GM21526 (cell line): ENCODE measurements at regions not wholly inside any gene's neighbourhood (a gene's known extent, or its start where the extent isn't known, plus 50 kb on each side); places are given as distances from the start of the nearest gene placed in this dataset.
A peak's percentile ranks its signal among the peaks of the same experiment; 100 is the strongest.

Experiments
- ATAC-seq: cut with Tn5 transposase; IDR thresholded peaks from one replicate; pipeline ENCODE4 v1.9.1; 2021; ENCODE audit warnings: moderate library complexity; ENCODE audit not compliant: unreplicated experiment, low FRiP score

DNA sequence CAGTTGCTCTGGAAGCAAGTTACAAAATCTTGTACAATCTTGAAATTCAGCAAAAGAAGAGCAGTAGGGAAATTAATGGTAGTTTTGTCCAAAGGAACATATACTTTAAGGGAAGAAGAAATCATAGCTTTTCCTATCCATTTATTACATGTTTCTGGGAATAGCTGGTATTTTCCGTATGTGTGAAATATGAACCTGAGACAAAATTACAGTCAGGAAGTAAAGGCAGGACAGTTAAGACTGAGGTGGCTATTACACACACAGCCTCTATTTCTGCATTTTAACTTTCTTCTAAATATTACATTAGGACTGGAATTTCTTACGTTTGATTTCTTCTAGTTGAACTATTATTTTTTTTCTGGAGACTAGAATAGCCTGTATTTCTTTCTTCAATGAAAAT, 1197.3 kb downstream of the SORCS3 start:
- no peak for ATAC-seq

DNA sequence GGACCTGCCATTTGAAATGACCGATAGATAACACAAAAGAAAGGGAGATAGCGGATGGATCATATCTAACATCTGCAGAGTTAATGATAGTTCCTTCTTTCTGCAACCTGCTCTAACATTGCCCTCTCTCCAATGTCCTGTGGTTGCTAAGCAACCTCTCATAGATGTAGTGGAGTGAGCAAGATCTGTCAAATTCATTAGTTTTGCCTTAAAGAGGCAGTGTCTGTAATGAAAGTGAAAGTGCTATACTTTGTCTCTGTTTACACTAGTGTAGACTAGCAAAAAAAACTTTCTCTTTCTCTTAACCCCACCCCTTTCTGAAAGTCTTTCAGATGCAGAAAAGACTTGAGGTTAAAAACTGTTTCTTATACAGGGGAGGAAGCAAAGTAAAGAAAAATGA, 1196.9 kb downstream of the SORCS3 start:
- ATAC-seq, result peak; percentile 89

- no peak for ATAC-seq
Observed at GRCh38 chr10:105834261-105835059, 1193.4 kb downstream of the SORCS3 start.

DNA sequence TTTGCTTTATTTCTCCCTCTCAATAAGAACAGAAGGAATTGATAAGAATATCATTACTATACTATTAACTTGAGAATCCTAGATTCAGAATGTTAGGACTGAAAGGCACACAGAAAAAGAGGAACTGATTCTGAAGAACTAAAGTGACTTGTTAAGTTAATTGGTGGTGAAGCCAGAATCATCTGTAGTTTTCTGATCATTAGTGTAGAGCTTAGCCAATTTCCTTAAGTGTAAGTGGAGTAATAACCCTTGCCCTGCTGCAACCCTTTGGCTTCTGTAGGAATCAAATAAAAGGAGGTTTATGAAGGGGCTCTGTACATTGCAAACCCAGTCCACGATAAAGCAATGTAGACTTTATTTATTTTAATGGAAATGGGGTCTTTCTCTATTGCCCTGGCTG, 1186.0 kb downstream of the SORCS3 start:
- no peak for ATAC-seq

GRCh38 chr10:105807935-105808587, 1167.0 kb downstream of the SORCS3 start:
- ATAC-seq, result no peak

DNA sequence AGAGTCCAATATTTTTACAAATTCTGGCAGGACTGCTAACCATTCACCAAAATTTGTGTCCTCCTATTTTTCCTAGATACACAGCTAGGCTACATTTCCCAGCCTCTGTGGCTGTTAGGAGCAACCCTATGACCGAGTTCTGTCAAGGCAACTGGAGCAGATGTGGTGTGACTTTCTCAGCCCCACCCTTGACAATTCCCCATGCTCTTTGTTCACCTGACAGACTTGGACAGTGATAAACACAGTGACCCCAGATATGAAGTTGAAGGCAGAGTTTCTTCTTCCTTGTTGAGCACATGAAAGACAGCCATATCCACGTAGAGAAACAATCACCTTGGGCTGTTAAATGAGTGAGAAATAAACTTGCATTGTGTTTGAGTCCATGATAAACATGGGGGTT, 1162.1 kb downstream of the SORCS3 start:
- no peak for ATAC-seq

GRCh38 chr10:105800641-105801040, 1159.6 kb downstream of the SORCS3 start:
- ATAC-seq, result no peak

- ATAC-seq, result no peak
Observed at GRCh38 chr10:105798328-105798889, 1157.3 kb downstream of the SORCS3 start.

DNA sequence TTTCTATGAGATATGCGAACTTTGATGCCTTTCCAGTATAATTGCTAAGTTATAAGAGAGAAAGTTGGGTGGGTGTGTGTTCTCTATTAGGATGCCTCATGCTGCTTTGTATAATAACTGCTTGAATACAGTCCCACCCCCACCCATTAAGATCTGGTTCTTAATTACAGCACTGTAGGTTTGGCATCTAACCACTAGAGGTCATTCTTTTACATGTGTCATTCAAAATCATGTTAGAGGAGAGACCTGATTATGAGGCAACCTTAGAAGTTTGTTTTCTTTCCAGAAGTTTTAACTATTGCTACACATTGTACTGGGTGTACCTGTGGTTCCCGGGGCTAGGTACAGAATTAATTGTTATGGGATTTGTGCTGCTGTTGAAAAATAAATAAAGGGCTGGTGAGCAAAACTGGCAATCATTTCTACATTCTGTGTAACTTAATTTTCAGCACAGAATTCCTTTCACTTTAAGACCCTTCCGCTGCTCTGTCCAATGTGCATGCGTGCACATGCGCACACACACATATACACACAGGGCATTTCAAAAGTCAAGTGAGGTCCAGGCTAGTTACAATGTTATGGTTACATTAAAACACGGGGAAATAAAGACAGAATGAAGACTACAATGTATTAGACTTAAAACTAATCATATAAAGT, 1156.3 kb downstream of the SORCS3 start:
- no peak for ATAC-seq

- no peak for ATAC-seq
Observed at GRCh38 chr10:105793071-105793470, 1152.0 kb downstream of the SORCS3 start.

GRCh38 chr10:105785721-105786120, 1144.6 kb downstream of the SORCS3 start:
- ATAC-seq, result no peak

DNA sequence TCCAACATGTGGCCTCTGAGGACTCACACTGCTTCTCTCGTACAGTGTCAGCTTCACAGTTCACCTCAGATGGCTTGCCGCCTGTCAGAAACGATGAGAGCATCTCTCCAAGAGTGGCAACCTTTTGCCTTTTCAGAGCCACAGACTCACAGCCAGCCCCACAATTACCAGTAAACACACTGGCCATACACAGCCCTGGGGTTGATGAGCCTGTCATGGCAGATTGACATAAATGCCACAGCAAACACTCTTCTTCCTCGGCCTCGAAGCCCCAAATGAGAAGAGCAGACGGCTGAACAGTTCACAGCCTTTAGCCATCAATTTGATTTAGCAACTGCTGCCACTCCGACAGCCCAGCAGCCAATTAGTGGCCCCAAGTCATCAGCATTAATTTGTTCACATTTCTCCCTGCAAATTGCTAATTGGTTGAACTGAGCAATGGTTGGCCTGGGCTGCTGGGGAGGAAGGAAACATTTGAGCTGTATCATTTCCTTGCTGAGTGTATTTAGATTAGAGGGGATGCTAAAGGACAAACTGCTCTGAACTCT, 1142.9 kb downstream of the SORCS3 start:
- ATAC-seq, result no peak

GRCh38 chr10:105774881-105775280, 1133.8 kb downstream of the SORCS3 start:
- ATAC-seq, result no peak

GRCh38 chr10:105774351-105774750, 1133.3 kb downstream of the SORCS3 start:
- no peak for ATAC-seq

DNA sequence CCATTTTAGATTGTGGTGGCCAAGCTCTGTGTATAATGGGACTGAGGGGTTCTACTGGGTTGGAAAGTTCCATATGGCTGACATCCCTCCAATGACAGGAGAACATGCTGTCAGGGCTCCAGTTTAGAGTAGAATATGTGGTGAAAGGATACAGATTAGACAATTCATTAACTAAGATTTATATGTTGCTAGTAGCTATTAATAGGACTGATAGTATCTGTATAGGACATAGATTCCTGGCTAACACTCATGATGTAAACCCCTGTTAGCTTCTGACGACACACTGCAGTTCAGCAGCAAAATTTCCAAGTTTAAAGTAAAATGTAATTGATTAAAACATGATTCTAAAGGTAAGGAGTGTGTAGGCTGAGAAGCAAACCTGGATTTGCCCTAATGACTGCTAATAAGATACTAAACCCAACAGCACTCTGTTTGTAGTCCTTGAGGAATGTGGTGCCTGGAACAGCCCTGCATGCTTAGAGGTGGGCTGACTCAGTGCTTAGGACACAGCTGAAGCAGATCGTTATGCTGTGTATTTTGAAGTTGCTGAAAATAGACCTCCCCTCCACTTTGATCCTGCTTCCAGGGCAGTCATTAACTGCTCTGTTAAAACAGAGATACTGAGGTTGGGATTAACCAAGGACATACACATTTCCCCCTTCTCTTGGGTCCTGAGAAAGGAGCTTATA, 1129.6 kb downstream of the SORCS3 start:
- ATAC-seq, result no peak

DNA sequence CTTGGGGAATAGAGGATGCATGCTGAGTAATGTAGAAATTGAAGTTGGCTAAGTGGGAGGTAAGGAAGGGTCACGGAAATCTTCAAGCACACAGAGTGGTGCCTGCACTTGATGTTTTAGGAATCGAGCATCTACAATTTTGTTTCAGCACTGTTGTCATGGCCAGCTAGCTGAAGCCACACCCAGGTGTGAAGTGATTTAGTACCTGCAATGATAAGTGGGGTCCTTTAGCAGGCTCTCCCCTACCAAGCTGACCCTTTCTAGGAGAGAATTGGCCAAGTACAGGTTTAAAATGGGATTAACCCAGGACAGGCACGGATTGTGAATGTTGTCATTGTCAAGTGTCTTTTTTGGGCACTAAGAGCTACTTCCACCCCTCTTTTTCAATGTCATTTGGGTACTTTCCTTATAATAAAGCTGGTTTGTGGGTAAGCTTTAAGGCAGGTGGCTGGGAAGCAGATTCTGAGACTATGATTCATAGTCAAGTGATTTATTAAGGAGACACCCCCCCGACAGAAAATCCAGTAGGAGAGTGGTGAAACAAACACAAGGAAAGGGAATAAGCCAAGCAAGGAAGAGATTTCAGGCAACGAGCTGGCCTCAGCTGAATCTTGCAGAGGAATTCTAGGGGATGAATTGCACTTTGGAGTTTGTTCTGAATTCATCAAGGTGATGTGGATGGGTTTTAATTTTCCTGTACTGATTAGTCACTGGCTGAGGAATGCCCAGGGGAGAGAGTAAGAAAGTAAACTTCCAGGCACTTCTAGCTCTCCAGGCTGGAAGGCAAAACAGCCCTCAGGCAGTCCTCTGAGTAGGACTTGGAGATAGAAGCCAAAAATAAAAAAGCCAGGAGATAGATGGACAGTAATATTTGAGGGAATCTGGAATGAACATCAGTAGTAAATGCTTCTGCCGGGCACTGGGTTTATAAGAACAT, 1128.4 kb downstream of the SORCS3 start:
- no peak for ATAC-seq

GRCh38 chr10:105763611-105764010, 1122.5 kb downstream of the SORCS3 start:
- no peak for ATAC-seq

DNA sequence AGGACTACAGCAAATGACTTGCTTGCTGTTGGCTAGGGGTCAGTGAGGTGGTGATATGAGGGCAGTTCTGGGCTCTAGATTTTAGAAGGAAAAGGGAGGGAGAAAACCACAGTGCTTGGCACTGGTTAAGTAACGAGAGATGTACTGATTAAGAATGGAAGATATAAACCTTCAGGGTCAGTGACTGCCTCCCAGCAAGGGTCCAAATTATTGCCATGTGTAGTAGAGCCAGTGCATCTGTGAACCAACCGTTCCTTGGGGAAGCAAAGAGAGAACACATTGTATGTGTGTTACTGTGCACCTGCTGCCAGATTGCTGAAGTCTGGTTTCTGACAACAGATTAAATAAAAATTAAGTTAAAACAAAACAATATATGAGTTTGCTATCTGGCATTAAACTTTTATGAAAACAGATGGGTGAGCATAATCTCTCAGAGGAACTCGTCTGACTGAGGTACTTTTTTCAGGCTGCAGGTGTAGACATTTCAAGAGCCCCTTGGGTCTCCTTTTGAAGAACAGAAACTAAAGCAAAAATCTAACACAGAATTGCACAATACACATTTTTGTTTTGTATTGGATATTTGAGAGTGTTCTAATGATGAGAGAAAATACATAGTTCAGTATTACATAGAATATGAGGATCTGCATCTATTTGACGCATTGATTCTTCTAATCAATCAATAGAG, 1120.6 kb downstream of the SORCS3 start:
- ATAC-seq, result no peak

DNA sequence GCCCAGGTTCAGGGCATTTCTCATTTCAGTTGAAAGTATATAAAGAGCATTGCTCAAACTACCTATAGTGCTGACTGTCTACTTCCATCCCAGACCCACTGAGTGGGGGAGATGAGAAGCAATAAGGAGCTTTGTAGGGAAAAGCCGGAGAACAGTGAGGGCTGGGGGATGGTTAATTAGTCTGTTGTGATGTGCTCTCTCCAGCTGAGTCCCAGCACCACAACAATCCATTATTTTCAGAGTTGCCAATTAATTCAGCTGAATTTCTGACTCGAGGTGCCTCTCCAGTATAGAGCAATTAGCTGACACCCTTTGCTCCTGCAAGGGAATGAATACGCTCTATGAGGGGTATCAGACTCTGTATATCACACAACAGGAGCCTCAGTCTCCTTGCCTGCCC, 1118.6 kb downstream of the SORCS3 start:
- no peak for ATAC-seq
